Loucy (cell line): ENCODE measurements at regions not wholly inside any gene's neighbourhood (a gene's known extent, or its start where the extent isn't known, plus 50 kb on each side); places are given as distances from the start of the nearest gene placed in this dataset.

Experiments used
- H2AFZ ChIP-seq: fragments of 200-600 bp; sonication (generic); 2 replicates; pipeline ENCODE4 v1.6.0; 2016; ENCODE audit warnings: antibody characterized with exemption, mild to moderate bottlenecking, low read length, moderate library complexity
- H3F3A ChIP-seq: fragments of 200-600 bp; 2 replicates; pipeline ENCODE4 v1.6.0; 2016; ENCODE audit warnings: antibody characterized with exemption, low read depth, mild to moderate bottlenecking
- H3K27me3 ChIP-seq: fragments of 200-600 bp; sonication (generic); 2 replicates; pipeline ENCODE4 v1.6.1; 2014; ENCODE audit warnings: low read length, mild to moderate bottlenecking; ENCODE audit not compliant: insufficient read depth, poor library complexity, severe bottlenecking
- H3K36me3 ChIP-seq: fragments of 200-600 bp; sonication (generic); 2 replicates; pipeline ENCODE4 v1.6.1; 2016; ENCODE audit warnings: low read length; ENCODE audit not compliant: insufficient read depth
- H3K4me1 ChIP-seq: fragments of 200-600 bp; sonication (generic); 2 replicates; pipeline ENCODE4 v1.5.1; 2014; ENCODE audit warnings: low read length, mild to moderate bottlenecking; ENCODE audit not compliant: insufficient read depth, poor library complexity, severe bottlenecking
- H3K4me2 ChIP-seq: fragments of 200-600 bp; sonication (generic); 2 replicates; pipeline ENCODE4 v1.6.0; 2014; ENCODE audit warnings: antibody characterized with exemption, low read length, low read depth, mild to moderate bottlenecking; ENCODE audit not compliant: poor library complexity, severe bottlenecking
- H3K4me3 ChIP-seq: fragments of 200-600 bp; sonication (generic); 2 replicates; pipeline ENCODE4 v1.5.1; 2014; ENCODE audit warnings: low read length, mild to moderate bottlenecking, mixed read lengths; ENCODE audit not compliant: poor library complexity, severe bottlenecking
- H3K79me2 ChIP-seq: fragments of 200-600 bp; sonication (generic); 2 replicates; pipeline ENCODE4 v1.6.1; 2014; ENCODE audit warnings: low read length; ENCODE audit not compliant: insufficient read depth
- H3K9ac ChIP-seq: fragments of 200-600 bp; sonication (generic); 2 replicates; pipeline ENCODE4 v1.6.0; 2014; ENCODE audit warnings: mild to moderate bottlenecking, low read depth, low read length, moderate library complexity; ENCODE audit not compliant: poor library complexity, severe bottlenecking
- H3K9me2 ChIP-seq: fragments of 200-600 bp; sonication (generic); replicated peaks from 2 replicates; pipeline ENCODE4 v1.6.1; 2016; ENCODE audit warnings: low read depth, low read length, mixed read lengths
- H3K9me3 ChIP-seq: fragments of 200-600 bp; sonication (generic); 2 replicates; pipeline ENCODE4 v1.6.1; 2014; ENCODE audit warnings: mild to moderate bottlenecking, antibody characterized with exemption, low read length, low read depth; ENCODE audit not compliant: insufficient read depth
- H4K20me1 ChIP-seq: fragments of 200-600 bp; sonication (generic); 2 replicates; pipeline ENCODE4 v1.6.0; 2014; ENCODE audit warnings: antibody characterized with exemption, low read length, mild to moderate bottlenecking; ENCODE audit not compliant: insufficient read depth, poor library complexity, severe bottlenecking
- CTCF ChIP-seq: fragments of 200-600 bp; sonication (generic); conservative IDR thresholded peaks from 2 replicates; pipeline ENCODE4 v1.5.1; 2014; ENCODE audit warnings: mild to moderate bottlenecking, antibody characterized with exemption, low read length
- EZH2phosphoT487 ChIP-seq: fragments of 200-600 bp; IDR thresholded peaks from 2 replicates; pipeline ENCODE4 v1.6.1; 2018; ENCODE audit warnings: antibody characterized with exemption, mild to moderate bottlenecking, moderate library complexity, borderline replicate concordance

- TF ChIP-seq EZH2phosphoT487 (no peak), CTCF (no peak)
- no peaks in the 10 kb centered on the region for H3K79me2 ChIP-seq
- H3K9me3 ChIP-seq = peaks cover 2% of the 10 kb centered on the region; the same call in 1 of the 2 replicates
- no peak overlapping the region for H3K4me2 ChIP-seq
- no peaks in the 10 kb centered on the region for H4K20me1 ChIP-seq
- H3K4me1 ChIP-seq = no peaks in the 10 kb centered on the region
- H3K27me3 ChIP-seq = no peaks in the 10 kb centered on the region
- no peaks in the 10 kb centered on the region for H3K9me2 ChIP-seq
- H2AFZ ChIP-seq = no peak overlapping the region
- H3K36me3 ChIP-seq = no peaks in the 10 kb centered on the region
- no peaks in the 10 kb centered on the region for H3F3A ChIP-seq
- no peak overlapping the region for H3K9ac ChIP-seq
- no peak overlapping the region for H3K4me3 ChIP-seq
Measured at GRCh38 chr10:131726076-131726880, 174.5 kb upstream of the PPP2R2D start.

DNA sequence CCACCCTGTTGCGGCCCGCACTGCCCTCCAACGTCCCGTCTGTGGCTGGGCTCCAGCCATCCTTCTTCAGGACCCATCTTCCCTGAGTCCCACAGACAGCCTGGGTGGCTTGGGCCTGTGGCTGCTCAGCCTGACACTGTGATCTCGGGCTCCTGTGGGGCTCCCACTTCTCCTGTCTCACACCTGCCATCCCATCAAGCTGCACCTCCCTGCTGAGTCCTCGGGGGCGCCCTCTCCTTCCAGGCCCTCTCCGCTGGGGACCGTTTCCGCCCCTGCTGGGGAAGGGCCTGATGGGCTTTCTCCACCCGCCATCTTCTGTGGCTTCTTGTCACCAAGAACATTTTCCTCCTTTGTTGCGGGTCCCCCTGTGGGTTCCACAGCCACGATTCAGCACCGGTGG, 173.8 kb upstream of the PPP2R2D start:
- Histone ChIP-seq H3K9me2 (no peaks in the 10 kb centered on the region), H3K4me1 (no peaks in the 10 kb centered on the region), H3K9me3 (peaks cover 2% of the 10 kb centered on the region; the same call in 1 of the 2 replicates), H2AFZ (no peak overlapping the region), H3K4me2 (no peak overlapping the region), H3F3A (no peaks in the 10 kb centered on the region), H3K79me2 (no peaks in the 10 kb centered on the region), H3K36me3 (no peaks in the 10 kb centered on the region), H3K27me3 (no peaks in the 10 kb centered on the region), H4K20me1 (no peaks in the 10 kb centered on the region), H3K4me3 (no peak overlapping the region), H3K9ac (no peak overlapping the region)
- TF ChIP-seq CTCF = no peak
- no peak for TF ChIP-seq EZH2phosphoT487

GRCh38 chr10:131727560-131727959, 173.2 kb upstream of the PPP2R2D start:
- no peaks in the 10 kb centered on the region for H4K20me1 ChIP-seq
- H3K79me2 ChIP-seq = no peaks in the 10 kb centered on the region
- H2AFZ ChIP-seq = no peak overlapping the region
- no peaks in the 10 kb centered on the region for H3K4me1 ChIP-seq
- H3K4me2 ChIP-seq = no peak overlapping the region
- H3K9me2 ChIP-seq = no peaks in the 10 kb centered on the region
- peaks cover 2% of the 10 kb centered on the region; the same call in 1 of the 2 replicates for H3K9me3 ChIP-seq
- H3K4me3 ChIP-seq = no peak overlapping the region
- no peaks in the 10 kb centered on the region for H3F3A ChIP-seq
- H3K9ac ChIP-seq = no peak overlapping the region
- H3K27me3 ChIP-seq = no peaks in the 10 kb centered on the region
- TF ChIP-seq EZH2phosphoT487 (no peak), CTCF (no peak)
- H3K36me3 ChIP-seq = no peaks in the 10 kb centered on the region
